Pancreas (tissue), 10 donors: ENCODE measurements at regions not wholly inside any gene's neighbourhood (a gene's known extent, or its start where the extent isn't known, plus 50 kb on each side); places are given as distances from the start of the nearest gene placed in this dataset.

Source experiments
- ATAC-seq, 4 donors: fragments of 200-7000 bp; cut with Tn5 transposase; one replicate each; pipeline versions ENCODE4 v1.8.0 to v1.9.1; 2020; ENCODE audit warnings: mild to moderate bottlenecking in 4 of 4, moderate library complexity in 4 of 4
- DNase-seq, 6 donors: peaks; one replicate each; pipeline ENCODE4 v3.0.0-alpha.2; 2020
- FAIRE-seq: peaks from 2 replicates; lab custom pipeline; 2012; peaks lifted over from hg19 to GRCh38; lab: Jason Lieb, UNC
- H3K27ac ChIP-seq, 4 donors: fragments of 200-600 bp; sonication (generic); 1 replicate in 3 of 4; 2 replicates in 1 of 4; pipeline versions ENCODE4 v1.5.0 to v1.8.0; 2020
- H3K27me3 ChIP-seq, 4 donors: fragments of 200-600 bp; one replicate each; pipeline ENCODE4 v1.8.0; 2021
- H3K36me3 ChIP-seq, 3 donors: fragments of 200-600 bp; sonication (generic) in 1 of 3; one replicate each; pipeline versions ENCODE4 v1.5.0 to v1.8.0; 2020 to 2021
- H3K4me1 ChIP-seq, 3 donors: fragments of 200-600 bp; one replicate each; pipeline ENCODE4 v1.8.0; 2021
- H3K4me3 ChIP-seq, 4 donors: fragments of 200-600 bp; sonication (generic) in 2 of 4; one replicate each; pipeline versions ENCODE4 v1.5.0 to v1.8.0; 2020 to 2021
- H3K9me3 ChIP-seq, 4 donors: fragments of 200-600 bp; one replicate each; pipeline ENCODE4 v1.8.0; 2021
- CTCF ChIP-seq, 4 donors: fragments of 200-600 bp; sonication (generic) in 3 of 4; IDR thresholded peaks; one replicate each; pipeline versions ENCODE4 v1.5.0 to v1.8.0; 2021; ENCODE audit warnings: antibody characterized with exemption in 4 of 4
- WGBS, 2 donors: extraction: QIAGEN DNeasy Blood & Tissue Kit; methylation state at CpG; one replicate each; pipeline ENCODE4 v1.1.7; 2013; 5-methylcytosine and 5-hydroxymethylcytosine counted together
- intact Hi-C, 3 donors: fragments of 100-400 bp; cut with DNase I; formaldehyde crosslinking; loops; one replicate each; pipeline versions ENCODE4 v1.11.1 to v1.14.2; 2022
- donor health status: healthy with polysubstance abuse.
- donor health status: DM: no; HTN: no; CAD: no; lungs with moderate emphysema.
- donor health status: DM: no; HTN: no; CAD: no.
- donor health status: control.
- donor health status: control.
- donor health status: Bipolar disorder and iron deficiency.
- donor health status: DM: yes; HTN: yes; CAD: no.
- donor health status: DM: no; HTN: no; CAD: no.
- donor health status: DM: no; HTN: no; CAD: no.
- donor health status: DM: yes; HTN: yes; CAD: no.

GRCh38 chr17:79232957-79233356 is 158.3 kb downstream of the ENGASE start:
- H3K27me3 ChIP-seq: no peaks in the 10 kb centered on the region
- no peak for DNase-seq
- no peak for ATAC-seq
- no peaks in the 10 kb centered on the region for H3K9me3 ChIP-seq
- no peaks in the 10 kb centered on the region for H3K4me1 ChIP-seq
- intact Hi-C loops: no loop called here
- no peak overlapping the region for H3K27ac ChIP-seq
- no peak overlapping the region for H3K4me3 ChIP-seq
- no peak for FAIRE-seq
- 70 to 82% methylated on average over 5 of the region's 5 CpGs for WGBS, 2 donors
- no peak for TF ChIP-seq CTCF (IDR thresholded peaks at IDR 0.05)
- no peaks in the 10 kb centered on the region for H3K36me3 ChIP-seq

- ATAC-seq: no peak
- Histone ChIP-seq H3K4me3 (no peak overlapping the region), H3K4me1 (no peaks in the 10 kb centered on the region), H3K9me3 (no peaks in the 10 kb centered on the region), H3K36me3 (no peaks in the 10 kb centered on the region), H3K27ac (no peak overlapping the region), H3K27me3 (no peaks in the 10 kb centered on the region)
- no peak for FAIRE-seq
- DNase-seq: no peak
- TF ChIP-seq CTCF (IDR thresholded peaks at IDR 0.05): no peak
- intact Hi-C loops: no loop called here
- WGBS, 2 donors: 64 to 69% methylated on average over 10 of the region's 10 CpGs
These were observed 157.2 kb downstream of the ENGASE start for GRCh38 chr17:79231766-79232287.

- peaks cover 0 to 3% (median 0%) of the 10 kb centered on the region in 4 donors for H3K27me3 ChIP-seq
- no peak overlapping the region for H3K27ac ChIP-seq
- 55 to 69% methylated on average over 7 of the region's 7 CpGs for WGBS, 2 donors
- no peaks in the 10 kb centered on the region for H3K4me1 ChIP-seq
- no peak for DNase-seq
- intact Hi-C loops: no loop called here
- no peak for ATAC-seq
- FAIRE-seq: no peak
- no peaks in the 10 kb centered on the region for H3K36me3 ChIP-seq
- no peak overlapping the region for H3K4me3 ChIP-seq
- no peak for TF ChIP-seq CTCF (IDR thresholded peaks at IDR 0.05)
- H3K9me3 ChIP-seq: no peaks in the 10 kb centered on the region
These were observed 156.0 kb downstream of the ENGASE start for GRCh38 chr17:79230576-79230975.

- WGBS, 2 donors: 75% methylated on average over 2 of the region's 2 CpGs
- DNase-seq: no peak
- FAIRE-seq: no peak
- TF ChIP-seq CTCF (IDR thresholded peaks at IDR 0.05): no peak
- Histone ChIP-seq H3K9me3 (no peaks in the 10 kb centered on the region), H3K4me3 (no peak overlapping the region), H3K36me3 (no peaks in the 10 kb centered on the region), H3K27me3 (peaks cover 0 to 12% (median 2%) of the 10 kb centered on the region in 4 donors), H3K27ac (no peak overlapping the region), H3K4me1 (no peaks in the 10 kb centered on the region)
- ATAC-seq: no peak
- intact Hi-C loops: no loop called here
These were observed 151.4 kb downstream of the ENGASE start for GRCh38 chr17:79226037-79226436.

GRCh38 chr17:79224903-79225302 is 150.3 kb downstream of the ENGASE start:
- DNase-seq (no peak), ATAC-seq (no peak), FAIRE-seq (no peak)
- H3K36me3 ChIP-seq: no peaks in the 10 kb centered on the region
- H3K4me1 ChIP-seq: no peaks in the 10 kb centered on the region
- no peak overlapping the region for H3K4me3 ChIP-seq
- WGBS, 2 donors: 43 to 54% methylated on average over 5 of the region's 5 CpGs
- peaks cover 0 to 14% (median 2%) of the 10 kb centered on the region in 4 donors for H3K27me3 ChIP-seq
- no peak for TF ChIP-seq CTCF (IDR thresholded peaks at IDR 0.05)
- intact Hi-C loops: no loop called here
- H3K27ac ChIP-seq: no peak overlapping the region
- no peaks in the 10 kb centered on the region for H3K9me3 ChIP-seq
